ENCODE measurements at regions not wholly inside any gene's neighbourhood (a gene's known extent, or its start where the extent isn't known, plus 50 kb on each side); places are given as distances from the start of the nearest gene placed in this dataset.

DNA sequence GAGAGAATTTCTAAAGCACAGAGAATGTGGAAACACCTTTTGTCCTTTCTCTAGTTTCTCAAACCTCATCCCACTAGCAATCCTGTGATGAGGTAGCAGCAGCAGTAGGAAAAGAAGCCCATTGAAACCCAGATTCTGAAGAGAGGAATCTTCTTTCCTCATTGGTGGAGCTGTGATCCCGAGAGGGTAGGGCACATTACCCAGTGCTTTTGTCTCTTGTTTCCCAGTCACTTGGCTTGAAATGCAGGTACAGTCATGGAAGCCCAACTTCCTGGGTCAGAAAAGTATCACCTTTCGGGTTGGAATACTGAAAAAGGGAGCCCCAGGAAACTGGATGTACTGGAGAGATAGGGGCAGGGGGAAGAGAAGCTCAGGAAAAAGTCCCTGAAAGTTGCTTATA lies 417.4 kb downstream of the TBC1D32 start:
- intact Hi-C loops (cut with micrococcal nuclease; ENCODE audit: unreplicated experiment) = no loop called here
- Histone ChIP-seq H3K4me2 (ENCODE audit: low read length) (no peak overlapping the region), H3K4me3 (ENCODE audit: low read depth, low read length, poor library complexity, severe bottlenecking) (no peak overlapping the region), H3K27ac (ENCODE audit: low read depth, low read length, poor library complexity, severe bottlenecking) (no peak overlapping the region), H3K79me2 (ENCODE audit: insufficient read depth, low read depth, low read length) (no peaks in the 10 kb centered on the region), H2AFZ (ENCODE audit: low read length) (no peak overlapping the region), H3K9me2 (ENCODE audit: insufficient read depth, low read length) (no peaks in the 10 kb centered on the region), H3K4me1 (ENCODE audit: insufficient read depth, low read length, poor library complexity, severe bottlenecking) (no peaks in the 10 kb centered on the region), H3K9me3 (ENCODE audit: low read length) (no peaks in the 10 kb centered on the region), H4K20me1 (ENCODE audit: insufficient read depth, low read length) (no peaks in the 10 kb centered on the region), H3K36me3 (ENCODE audit: insufficient read depth, low read length) (no peaks in the 10 kb centered on the region)
- no TSS peak for BruUV-seq (replicated peaks)
- ChIA-PET CTCF (ENCODE audit: unreplicated experiment) (no interaction called here), POLR2A (interaction anchor here (0.6 to 0.7 kb wide), 2 partner anchors 73 to 776 kb away, joined by 3 read pairs; no protein-coding TSS in a partner anchor)
- DNase-seq (ENCODE audit: low spot score) = no peak
- TF ChIP-seq EZH2phosphoT487 (IDR thresholded peaks at IDR 0.05; ENCODE audit: borderline replicate concordance, low read depth, low read length) = no peak
- TF ChIP-seq, protein P1, sequence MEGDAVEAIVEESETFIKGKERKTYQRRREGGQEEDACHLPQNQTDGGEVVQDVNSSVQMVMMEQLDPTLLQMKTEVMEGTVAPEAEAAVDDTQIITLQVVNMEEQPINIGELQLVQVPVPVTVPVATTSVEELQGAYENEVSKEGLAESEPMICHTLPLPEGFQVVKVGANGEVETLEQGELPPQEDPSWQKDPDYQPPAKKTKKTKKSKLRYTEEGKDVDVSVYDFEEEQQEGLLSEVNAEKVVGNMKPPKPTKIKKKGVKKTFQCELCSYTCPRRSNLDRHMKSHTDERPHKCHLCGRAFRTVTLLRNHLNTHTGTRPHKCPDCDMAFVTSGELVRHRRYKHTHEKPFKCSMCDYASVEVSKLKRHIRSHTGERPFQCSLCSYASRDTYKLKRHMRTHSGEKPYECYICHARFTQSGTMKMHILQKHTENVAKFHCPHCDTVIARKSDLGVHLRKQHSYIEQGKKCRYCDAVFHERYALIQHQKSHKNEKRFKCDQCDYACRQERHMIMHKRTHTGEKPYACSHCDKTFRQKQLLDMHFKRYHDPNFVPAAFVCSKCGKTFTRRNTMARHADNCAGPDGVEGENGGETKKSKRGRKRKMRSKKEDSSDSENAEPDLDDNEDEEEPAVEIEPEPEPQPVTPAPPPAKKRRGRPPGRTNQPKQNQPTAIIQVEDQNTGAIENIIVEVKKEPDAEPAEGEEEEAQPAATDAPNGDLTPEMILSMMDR (conservative IDR thresholded peaks at IDR 0.05; ENCODE audit: low read length) = no peak

DNA sequence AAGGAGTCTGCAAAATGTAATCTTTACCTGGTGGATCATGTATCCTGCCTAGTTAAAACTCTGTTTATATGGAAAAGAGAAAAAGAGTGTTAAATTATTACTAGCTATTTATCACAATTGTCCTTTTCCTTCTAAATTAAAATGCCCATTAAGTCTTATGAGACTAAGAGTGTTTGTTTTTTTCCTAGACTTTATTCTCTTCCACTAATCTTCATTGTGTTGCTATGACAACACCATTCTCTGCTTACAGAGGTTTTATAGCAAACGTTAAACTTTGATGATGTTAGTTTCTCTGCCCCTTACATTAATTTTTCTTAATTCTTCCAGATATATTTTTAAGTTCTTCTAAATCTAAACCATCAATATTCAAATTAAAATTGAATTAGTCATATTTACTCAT lies 420.8 kb downstream of the TBC1D32 start:
- Histone ChIP-seq H3K79me2 (ENCODE audit: insufficient read depth, low read depth, low read length) (no peaks in the 10 kb centered on the region), H3K4me3 (ENCODE audit: low read depth, low read length, poor library complexity, severe bottlenecking) (no peak overlapping the region), H3K4me2 (ENCODE audit: low read length) (no peak overlapping the region), H3K9me2 (ENCODE audit: insufficient read depth, low read length) (no peaks in the 10 kb centered on the region), H4K20me1 (ENCODE audit: insufficient read depth, low read length) (no peaks in the 10 kb centered on the region), H3K9me3 (ENCODE audit: low read length) (no peaks in the 10 kb centered on the region), H3K36me3 (ENCODE audit: insufficient read depth, low read length) (no peaks in the 10 kb centered on the region), H3K4me1 (ENCODE audit: insufficient read depth, low read length, poor library complexity, severe bottlenecking) (no peaks in the 10 kb centered on the region), H3K27ac (ENCODE audit: low read depth, low read length, poor library complexity, severe bottlenecking) (no peak overlapping the region), H2AFZ (ENCODE audit: low read length) (no peak overlapping the region)
- CTCF ChIA-PET (ENCODE audit: unreplicated experiment) = no interaction called here
- TF ChIP-seq, protein P1 (conservative IDR thresholded peaks at IDR 0.05; ENCODE audit: low read length) = no peak
- no peak for TF ChIP-seq EZH2phosphoT487 (IDR thresholded peaks at IDR 0.05; ENCODE audit: borderline replicate concordance, low read depth, low read length)
- no peak for DNase-seq (ENCODE audit: low spot score)
- intact Hi-C loops (cut with micrococcal nuclease; ENCODE audit: unreplicated experiment) = no loop called here
- POLR2A ChIA-PET = interaction anchor here (0.5 to 1.9 kb wide), 6 partner anchors 9 to 744 kb away, joined by 3 to 8 read pairs (median 3); no protein-coding TSS in a partner anchor
- no TSS peak for BruUV-seq (replicated peaks)

DNA sequence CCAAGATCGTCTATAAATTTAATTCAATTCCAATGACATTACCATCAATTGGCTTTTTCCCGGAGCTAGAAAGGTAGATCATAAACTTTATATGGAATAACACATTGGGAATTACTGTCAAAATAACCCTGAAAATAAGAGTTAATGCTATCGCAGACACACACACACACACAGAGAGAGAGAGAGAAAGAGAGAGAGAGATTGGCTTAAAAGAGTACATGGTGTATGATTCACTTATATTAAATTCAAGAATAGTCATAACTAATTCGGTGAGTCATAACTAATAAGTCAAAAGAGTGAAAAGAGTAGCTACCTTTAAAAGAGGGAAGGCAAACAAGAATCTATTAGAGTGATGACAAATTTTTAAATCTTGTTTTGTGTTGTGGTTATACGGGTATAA lies 425.5 kb downstream of the TBC1D32 start:
- intact Hi-C loops (cut with micrococcal nuclease; ENCODE audit: unreplicated experiment) = no loop called here
- H3K27ac ChIP-seq (ENCODE audit: low read depth, low read length, poor library complexity, severe bottlenecking) = no peak overlapping the region
- TF ChIP-seq, protein P1 (conservative IDR thresholded peaks at IDR 0.05; ENCODE audit: low read length) = no peak
- no peak for TF ChIP-seq EZH2phosphoT487 (IDR thresholded peaks at IDR 0.05; ENCODE audit: borderline replicate concordance, low read depth, low read length)
- H3K9me2 ChIP-seq (ENCODE audit: insufficient read depth, low read length) = no peaks in the 10 kb centered on the region
- DNase-seq (ENCODE audit: low spot score) = no peak
- no peak overlapping the region for H2AFZ ChIP-seq (ENCODE audit: low read length)
- H3K79me2 ChIP-seq (ENCODE audit: insufficient read depth, low read depth, low read length) = no peaks in the 10 kb centered on the region
- ChIA-PET CTCF (ENCODE audit: unreplicated experiment) (no interaction called here), POLR2A (no interaction called here)
- H4K20me1 ChIP-seq (ENCODE audit: insufficient read depth, low read length) = no peaks in the 10 kb centered on the region
- H3K4me3 ChIP-seq (ENCODE audit: low read depth, low read length, poor library complexity, severe bottlenecking) = no peak overlapping the region
- no peaks in the 10 kb centered on the region for H3K36me3 ChIP-seq (ENCODE audit: insufficient read depth, low read length)
- no peaks in the 10 kb centered on the region for H3K9me3 ChIP-seq (ENCODE audit: low read length)
- no TSS peak for BruUV-seq (replicated peaks)
- no peaks in the 10 kb centered on the region for H3K4me1 ChIP-seq (ENCODE audit: insufficient read depth, low read length, poor library complexity, severe bottlenecking)
- no peak overlapping the region for H3K4me2 ChIP-seq (ENCODE audit: low read length)
